ENCODE measurements at regions not wholly inside any gene's neighbourhood (a gene's known extent, or its start where the extent isn't known, plus 50 kb on each side); places are given as distances from the start of the nearest gene placed in this dataset.

DNA sequence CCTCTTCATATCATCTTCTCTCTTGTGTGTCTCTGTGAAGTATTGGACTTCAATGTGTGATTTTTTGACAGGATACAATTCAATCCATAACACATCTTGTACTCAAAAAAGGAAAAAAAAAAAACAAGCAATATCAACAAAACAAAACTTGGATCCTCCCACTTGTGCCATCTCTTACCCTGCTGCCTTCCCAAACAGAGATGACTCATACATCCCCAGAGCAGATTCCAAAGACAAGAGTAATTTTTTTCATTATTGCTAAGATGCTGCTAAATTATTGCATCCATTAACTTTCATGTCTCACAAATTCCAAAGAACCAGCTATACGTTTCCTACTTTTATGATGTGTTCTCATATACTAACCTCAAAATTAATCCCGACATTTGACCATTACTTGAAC is 479.2 kb downstream of the GBA3 start:
- peak; percentile 15 to 33 for DNase-seq (ENCODE audit: low read depth in 2 of 2)
- TF ChIP-seq, protein P1, sequence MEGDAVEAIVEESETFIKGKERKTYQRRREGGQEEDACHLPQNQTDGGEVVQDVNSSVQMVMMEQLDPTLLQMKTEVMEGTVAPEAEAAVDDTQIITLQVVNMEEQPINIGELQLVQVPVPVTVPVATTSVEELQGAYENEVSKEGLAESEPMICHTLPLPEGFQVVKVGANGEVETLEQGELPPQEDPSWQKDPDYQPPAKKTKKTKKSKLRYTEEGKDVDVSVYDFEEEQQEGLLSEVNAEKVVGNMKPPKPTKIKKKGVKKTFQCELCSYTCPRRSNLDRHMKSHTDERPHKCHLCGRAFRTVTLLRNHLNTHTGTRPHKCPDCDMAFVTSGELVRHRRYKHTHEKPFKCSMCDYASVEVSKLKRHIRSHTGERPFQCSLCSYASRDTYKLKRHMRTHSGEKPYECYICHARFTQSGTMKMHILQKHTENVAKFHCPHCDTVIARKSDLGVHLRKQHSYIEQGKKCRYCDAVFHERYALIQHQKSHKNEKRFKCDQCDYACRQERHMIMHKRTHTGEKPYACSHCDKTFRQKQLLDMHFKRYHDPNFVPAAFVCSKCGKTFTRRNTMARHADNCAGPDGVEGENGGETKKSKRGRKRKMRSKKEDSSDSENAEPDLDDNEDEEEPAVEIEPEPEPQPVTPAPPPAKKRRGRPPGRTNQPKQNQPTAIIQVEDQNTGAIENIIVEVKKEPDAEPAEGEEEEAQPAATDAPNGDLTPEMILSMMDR (conservative IDR thresholded peaks at IDR 0.05 in 1 of 2, IDR thresholded peaks at IDR 0.05 in 1 of 2; ENCODE audit: low read depth in 1 of 2, low read length in 2 of 2), result no peak
- TF ChIP-seq EZH2 (IDR thresholded peaks at IDR 0.05; ENCODE audit: low read length, missing control alignments), result no peak

GRCh38 chr4:23169608-23170311 is 477.0 kb downstream of the GBA3 start:
- Histone ChIP-seq H3K27me3 (ENCODE audit: control insufficient read depth, insufficient read depth, low read length) (no peaks in the 10 kb centered on the region), H3K4me1 (ENCODE audit: control insufficient read depth, extremely low read depth, insufficient read depth, low read length) (no peaks in the 10 kb centered on the region), H3K4me3 (replicated peaks in 1 of 4; ENCODE audit: control extremely low read depth in 1 of 4, insufficient read depth in 1 of 4, low read depth in 3 of 4, low read length in 4 of 4) (no peak overlapping the region), H3K36me3 (ENCODE audit: control insufficient read depth, insufficient read depth, low read length) (no peaks in the 10 kb centered on the region), H4K20me1 (ENCODE audit: control insufficient read depth, extremely low read depth, insufficient read depth, low read length) (no peaks in the 10 kb centered on the region), H3K4me2 (ENCODE audit: extremely low read depth, insufficient read depth, low read length) (no peak overlapping the region), H2AFZ (ENCODE audit: low read length) (no peak overlapping the region), H3K9ac (ENCODE audit: insufficient read depth, low read length) (no peak overlapping the region), H3K79me2 (ENCODE audit: control insufficient read depth, insufficient read depth, low read length) (no peaks in the 10 kb centered on the region), H3K9me3 (ENCODE audit: control insufficient read depth, insufficient read depth, low read depth, low read length) (no peaks in the 10 kb centered on the region), H3K27ac (ENCODE audit: insufficient read depth, low read length) (no peak overlapping the region)
- TF ChIP-seq, protein P1 (conservative IDR thresholded peaks at IDR 0.05 in 1 of 2, IDR thresholded peaks at IDR 0.05 in 1 of 2; ENCODE audit: low read depth in 1 of 2, low read length in 2 of 2), result no peak
- no peak for TF ChIP-seq EZH2 (IDR thresholded peaks at IDR 0.05; ENCODE audit: low read length, missing control alignments)
- DNase-seq (ENCODE audit: low read depth in 2 of 2), result no peak

More for the DNA sequence above, 479.2 kb downstream of the GBA3 start:
- H3K9me3 ChIP-seq (ENCODE audit: control insufficient read depth, insufficient read depth, low read depth, low read length), result no peaks in the 10 kb centered on the region
- H3K4me3 ChIP-seq (replicated peaks in 1 of 4; ENCODE audit: control extremely low read depth in 1 of 4, insufficient read depth in 1 of 4, low read depth in 3 of 4, low read length in 4 of 4), result no peak overlapping the region
- H3K4me2 ChIP-seq (ENCODE audit: extremely low read depth, insufficient read depth, low read length), result no peak overlapping the region
- no peak overlapping the region for H3K9ac ChIP-seq (ENCODE audit: insufficient read depth, low read length)
- H3K79me2 ChIP-seq (ENCODE audit: control insufficient read depth, insufficient read depth, low read length), result no peaks in the 10 kb centered on the region
- H4K20me1 ChIP-seq (ENCODE audit: control insufficient read depth, extremely low read depth, insufficient read depth, low read length), result no peaks in the 10 kb centered on the region
- no peaks in the 10 kb centered on the region for H3K27me3 ChIP-seq (ENCODE audit: control insufficient read depth, insufficient read depth, low read length)
- no peak overlapping the region for H3K27ac ChIP-seq (ENCODE audit: insufficient read depth, low read length)
- H3K36me3 ChIP-seq (ENCODE audit: control insufficient read depth, insufficient read depth, low read length), result no peaks in the 10 kb centered on the region
- no peaks in the 10 kb centered on the region for H3K4me1 ChIP-seq (ENCODE audit: control insufficient read depth, extremely low read depth, insufficient read depth, low read length)
- no peak overlapping the region for H2AFZ ChIP-seq (ENCODE audit: low read length)

- H3K9me3 ChIP-seq (ENCODE audit: control insufficient read depth, insufficient read depth, low read depth, low read length), result no peaks in the 10 kb centered on the region
- no peaks in the 10 kb centered on the region for H3K36me3 ChIP-seq (ENCODE audit: control insufficient read depth, insufficient read depth, low read length)
- DNase-seq (ENCODE audit: low read depth in 2 of 2), result peak in 1 of 2 donors; percentile 17
- H3K4me2 ChIP-seq (ENCODE audit: extremely low read depth, insufficient read depth, low read length), result no peak overlapping the region
- TF ChIP-seq, protein P1 (conservative IDR thresholded peaks at IDR 0.05 in 1 of 2, IDR thresholded peaks at IDR 0.05 in 1 of 2; ENCODE audit: low read depth in 1 of 2, low read length in 2 of 2), result no peak
- no peak for TF ChIP-seq EZH2 (IDR thresholded peaks at IDR 0.05; ENCODE audit: low read length, missing control alignments)
- H3K4me3 ChIP-seq (replicated peaks in 1 of 4; ENCODE audit: control extremely low read depth in 1 of 4, insufficient read depth in 1 of 4, low read depth in 3 of 4, low read length in 4 of 4), result no peak overlapping the region
- H3K27me3 ChIP-seq (ENCODE audit: control insufficient read depth, insufficient read depth, low read length), result no peaks in the 10 kb centered on the region
- H3K27ac ChIP-seq (ENCODE audit: insufficient read depth, low read length), result no peak overlapping the region
- H3K4me1 ChIP-seq (ENCODE audit: control insufficient read depth, extremely low read depth, insufficient read depth, low read length), result no peaks in the 10 kb centered on the region
- H4K20me1 ChIP-seq (ENCODE audit: control insufficient read depth, extremely low read depth, insufficient read depth, low read length), result no peaks in the 10 kb centered on the region
- no peaks in the 10 kb centered on the region for H3K79me2 ChIP-seq (ENCODE audit: control insufficient read depth, insufficient read depth, low read length)
- H2AFZ ChIP-seq (ENCODE audit: low read length), result no peak overlapping the region
- no peak overlapping the region for H3K9ac ChIP-seq (ENCODE audit: insufficient read depth, low read length)
Measured at GRCh38 chr4:23166919-23167318, 474.2 kb downstream of the GBA3 start.

Measured in fibroblast of lung (primary cell).